HG03558 (cell line): ENCODE measurements at regions not wholly inside any gene's neighbourhood (a gene's known extent, or its start where the extent isn't known, plus 50 kb on each side); places are given as distances from the start of the nearest gene placed in this dataset.

Experiments
- ATAC-seq: cut with Tn5 transposase; IDR thresholded peaks from one replicate; pipeline ENCODE4 v1.9.1; 2021; ENCODE audit warnings: moderate number of reproducible peaks; ENCODE audit not compliant: unreplicated experiment; ENCODE audit errors: extremely low read depth

- ATAC-seq = no peak
Observed at GRCh38 chr2:208545403-208546042, 138.9 kb downstream of the PTH2R start.

GRCh38 chr2:208546107-208546506, 139.5 kb downstream of the PTH2R start:
- no peak for ATAC-seq

GRCh38 chr2:208546860-208547650, 140.5 kb downstream of the PTH2R start:
- no peak for ATAC-seq

GRCh38 chr2:208548700-208549099, 142.1 kb downstream of the PTH2R start:
- no peak for ATAC-seq

GRCh38 chr2:208549546-208550158, 143.1 kb downstream of the PTH2R start:
- no peak for ATAC-seq

- ATAC-seq = no peak
Observed at GRCh38 chr2:208552943-208553342, 146.4 kb downstream of the PTH2R start.

GRCh38 chr2:208556983-208557484, 150.4 kb downstream of the PTH2R start:
- no peak for ATAC-seq

GRCh38 chr2:208565690-208566416, 159.3 kb downstream of the PTH2R start:
- ATAC-seq = no peak

GRCh38 chr2:208568203-208568602, 161.6 kb downstream of the PTH2R start:
- ATAC-seq = no peak

- no peak for ATAC-seq
Observed at GRCh38 chr2:208570066-208570465, 163.5 kb downstream of the PTH2R start.

- no peak for ATAC-seq
Observed at GRCh38 chr2:208570851-208571763, 164.5 kb downstream of the PTH2R start.

- no peak for ATAC-seq
Observed at GRCh38 chr2:208571764-208572131, 165.2 kb downstream of the PTH2R start.

- ATAC-seq = no peak
Observed at GRCh38 chr2:208573569-208573968, 167.0 kb downstream of the PTH2R start.

GRCh38 chr2:208579678-208580077, 173.1 kb downstream of the PTH2R start:
- ATAC-seq = no peak

GRCh38 chr2:208584378-208584985, 177.9 kb downstream of the PTH2R start:
- no peak for ATAC-seq

GRCh38 chr2:208586516-208586915, 179.9 kb downstream of the PTH2R start:
- no peak for ATAC-seq

- no peak for ATAC-seq
Observed at GRCh38 chr2:208594642-208595385, 188.2 kb downstream of the PTH2R start.
